DOHH2 (cell line): ENCODE measurements at regions not wholly inside any gene's neighbourhood (a gene's known extent, or its start where the extent isn't known, plus 50 kb on each side); places are given as distances from the start of the nearest gene placed in this dataset.

Source experiments
- H3F3A ChIP-seq: fragments of 200-600 bp; sonication (generic), shearing (Covaris generic); 2 replicates; pipeline ENCODE4 v1.6.0; 2016; ENCODE audit warnings: antibody characterized with exemption, mild to moderate bottlenecking; ENCODE audit not compliant: control insufficient read depth, insufficient read depth
- H3K27ac ChIP-seq: fragments of 200-600 bp; sonication (generic); 2 replicates; pipeline ENCODE4 v1.5.1; 2014; ENCODE audit warnings: low read depth, mild to moderate bottlenecking, low read length, moderate library complexity
- H3K27me3 ChIP-seq: fragments of 200-600 bp; sonication (generic); 2 replicates; pipeline ENCODE4 v1.6.1; 2014; ENCODE audit warnings: mild to moderate bottlenecking, low read length, mixed read lengths; ENCODE audit not compliant: control insufficient read depth
- H3K36me3 ChIP-seq: fragments of 200-600 bp; sonication (generic); 2 replicates; pipeline ENCODE4 v1.6.1; 2014; ENCODE audit warnings: mild to moderate bottlenecking, low read length, moderate library complexity, mixed read lengths; ENCODE audit not compliant: control insufficient read depth
- H3K4me1 ChIP-seq: fragments of 200-600 bp; sonication (generic); 2 replicates; pipeline ENCODE4 v1.6.1; 2014; ENCODE audit warnings: mild to moderate bottlenecking, low read length, mixed read lengths; ENCODE audit not compliant: control insufficient read depth
- H3K4me2 ChIP-seq: fragments of 200-600 bp; sonication (generic); 2 replicates; pipeline ENCODE4 v1.6.0; 2014; ENCODE audit warnings: mild to moderate bottlenecking, low read length, moderate library complexity
- H3K4me3 ChIP-seq: fragments of 200-600 bp; sonication (generic); 2 replicates; pipeline ENCODE4 v1.5.1; 2014; ENCODE audit warnings: mild to moderate bottlenecking, low read length, mixed read lengths
- H3K79me2 ChIP-seq: fragments of 200-600 bp; sonication (generic); 2 replicates; pipeline ENCODE4 v1.6.1; 2014; ENCODE audit warnings: mild to moderate bottlenecking, low read length, mixed read lengths; ENCODE audit not compliant: control insufficient read depth
- H3K9me2 ChIP-seq: fragments of 200-600 bp; sonication (generic); replicated peaks from 2 replicates; pipeline ENCODE4 v1.6.1; 2014; ENCODE audit warnings: mild to moderate bottlenecking, low read length, mixed read lengths; ENCODE audit not compliant: control insufficient read depth
- H3K9me3 ChIP-seq: fragments of 200-600 bp; sonication (generic); 2 replicates; pipeline ENCODE4 v1.6.1; 2014; ENCODE audit warnings: antibody characterized with exemption, low read length, mixed read lengths; ENCODE audit not compliant: control insufficient read depth, insufficient read depth
- H4K20me1 ChIP-seq: fragments of 200-600 bp; sonication (generic); 2 replicates; pipeline ENCODE4 v1.6.0; 2014; ENCODE audit warnings: low read depth, mild to moderate bottlenecking, antibody characterized with exemption, low read length, moderate library complexity; ENCODE audit not compliant: control insufficient read depth, insufficient read depth
- EZH2phosphoT487 ChIP-seq: fragments of 200-600 bp; sonication (generic); IDR thresholded peaks from 2 replicates; pipeline ENCODE4 v1.6.1; 2017; ENCODE audit warnings: borderline replicate concordance, mild to moderate bottlenecking, antibody characterized with exemption, low read length, moderate library complexity, mixed read lengths
- TF ChIP-seq, protein P1 (sequence below): fragments of 200-600 bp; sonication (generic); IDR thresholded peaks from one replicate; pipeline ENCODE4 v1.5.1; 2014; ENCODE audit warnings: antibody characterized with exemption, mild to moderate bottlenecking, low read depth, low read length; ENCODE audit not compliant: poor library complexity, severe bottlenecking

DNA sequence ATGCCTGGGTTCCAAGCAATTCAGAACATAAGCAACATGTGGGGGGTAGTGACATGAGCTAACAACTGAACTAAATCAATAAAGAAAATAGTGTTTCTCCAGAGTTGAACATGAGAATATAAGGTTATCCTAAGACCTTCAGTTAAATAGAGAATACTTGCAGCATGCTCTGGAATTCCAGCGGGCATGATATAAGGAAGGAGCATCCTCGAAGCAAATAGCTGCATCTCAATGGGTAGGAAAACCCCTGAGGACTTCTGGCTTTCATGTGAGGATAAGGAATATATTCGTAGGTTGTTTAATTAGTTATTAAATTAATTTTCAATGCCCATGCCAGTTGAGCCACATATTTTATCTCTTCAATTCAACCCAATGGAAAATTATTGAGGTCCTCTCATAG lies 631.2 kb upstream of the EPHA7 start:
- Histone ChIP-seq H3K4me2 (no peak overlapping the region), H4K20me1 (no peaks in the 10 kb centered on the region), H3K79me2 (no peaks in the 10 kb centered on the region), H3K4me1 (no peaks in the 10 kb centered on the region), H3K9me3 (no peaks in the 10 kb centered on the region), H3K27me3 (no peaks in the 10 kb centered on the region), H3K27ac (no peak overlapping the region), H3K9me2 (no peaks in the 10 kb centered on the region; the same call in 1 of the 2 replicates), H3K36me3 (no peaks in the 10 kb centered on the region), H3K4me3 (no peak overlapping the region), H3F3A (no peaks in the 10 kb centered on the region)
- no peak for TF ChIP-seq EZH2phosphoT487

DNA sequence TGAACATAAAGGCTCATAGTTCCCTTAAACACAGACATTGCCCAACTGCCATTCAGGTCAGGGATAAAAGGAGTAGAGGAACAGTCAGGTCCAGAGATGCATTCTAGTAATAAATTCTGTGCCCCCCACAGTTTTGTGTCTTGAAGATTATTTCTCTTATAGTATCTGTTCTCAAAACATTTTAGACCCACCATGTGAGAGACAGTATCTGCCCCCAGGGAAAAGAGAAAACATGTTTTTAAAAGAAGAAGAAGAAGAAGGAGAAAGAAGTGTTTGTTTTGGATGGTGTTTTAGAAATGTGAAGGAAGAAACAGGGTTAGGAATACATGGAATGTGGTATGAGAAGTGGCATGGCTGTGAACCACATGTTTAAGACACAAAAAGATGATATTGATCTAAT lies 629.6 kb upstream of the EPHA7 start:
- TF ChIP-seq, protein P1, sequence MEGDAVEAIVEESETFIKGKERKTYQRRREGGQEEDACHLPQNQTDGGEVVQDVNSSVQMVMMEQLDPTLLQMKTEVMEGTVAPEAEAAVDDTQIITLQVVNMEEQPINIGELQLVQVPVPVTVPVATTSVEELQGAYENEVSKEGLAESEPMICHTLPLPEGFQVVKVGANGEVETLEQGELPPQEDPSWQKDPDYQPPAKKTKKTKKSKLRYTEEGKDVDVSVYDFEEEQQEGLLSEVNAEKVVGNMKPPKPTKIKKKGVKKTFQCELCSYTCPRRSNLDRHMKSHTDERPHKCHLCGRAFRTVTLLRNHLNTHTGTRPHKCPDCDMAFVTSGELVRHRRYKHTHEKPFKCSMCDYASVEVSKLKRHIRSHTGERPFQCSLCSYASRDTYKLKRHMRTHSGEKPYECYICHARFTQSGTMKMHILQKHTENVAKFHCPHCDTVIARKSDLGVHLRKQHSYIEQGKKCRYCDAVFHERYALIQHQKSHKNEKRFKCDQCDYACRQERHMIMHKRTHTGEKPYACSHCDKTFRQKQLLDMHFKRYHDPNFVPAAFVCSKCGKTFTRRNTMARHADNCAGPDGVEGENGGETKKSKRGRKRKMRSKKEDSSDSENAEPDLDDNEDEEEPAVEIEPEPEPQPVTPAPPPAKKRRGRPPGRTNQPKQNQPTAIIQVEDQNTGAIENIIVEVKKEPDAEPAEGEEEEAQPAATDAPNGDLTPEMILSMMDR, result no peak
- no peaks in the 10 kb centered on the region for H3K4me1 ChIP-seq

DNA sequence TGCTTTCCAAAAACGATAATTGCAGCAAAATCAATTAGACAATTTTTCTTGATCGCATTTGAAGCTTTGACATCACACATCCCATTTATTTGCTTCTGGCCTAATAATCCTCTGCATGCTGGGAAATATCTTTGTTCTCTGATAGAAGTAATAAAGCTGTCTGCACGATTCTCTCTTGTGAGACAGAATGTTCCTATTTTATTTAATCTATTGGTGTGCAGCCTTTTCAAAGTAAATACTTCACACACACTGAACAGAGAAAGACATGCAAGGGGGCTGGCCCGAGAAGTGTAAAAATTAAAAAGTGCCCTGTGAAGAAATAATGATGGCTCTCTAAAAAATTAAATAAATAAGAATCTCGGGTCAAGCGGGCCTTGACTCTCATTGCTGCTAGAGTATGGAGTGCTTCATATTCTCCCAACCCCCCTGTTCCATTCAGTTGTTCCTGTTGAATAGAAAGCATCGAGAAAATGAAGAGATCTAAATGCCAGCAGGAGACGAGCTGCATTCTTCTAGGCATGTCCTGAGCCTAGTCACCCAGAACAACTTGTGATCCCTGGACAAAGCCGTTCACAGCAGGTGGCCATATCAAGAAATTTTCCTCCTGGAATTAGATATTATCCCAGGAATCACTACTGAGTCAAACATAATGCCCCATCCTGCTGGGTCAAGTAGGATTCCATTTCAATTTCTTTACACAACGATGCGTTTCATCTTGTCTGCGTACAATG lies 625.9 kb upstream of the EPHA7 start:
- Histone ChIP-seq H3K4me1 (no peaks in the 10 kb centered on the region), H3K27ac (no peak overlapping the region)

More for the DNA sequence above, 629.6 kb upstream of the EPHA7 start:
- Histone ChIP-seq H4K20me1 (no peaks in the 10 kb centered on the region), H3F3A (no peaks in the 10 kb centered on the region), H3K79me2 (no peaks in the 10 kb centered on the region), H3K27me3 (no peaks in the 10 kb centered on the region), H3K9me2 (no peaks in the 10 kb centered on the region; the same call in 1 of the 2 replicates), H3K27ac (no peak overlapping the region), H3K36me3 (no peaks in the 10 kb centered on the region), H3K4me2 (no peak overlapping the region), H3K4me3 (no peak overlapping the region), H3K9me3 (no peaks in the 10 kb centered on the region)

More for the DNA sequence above, 625.9 kb upstream of the EPHA7 start:
- Histone ChIP-seq H3K9me2 (no peaks in the 10 kb centered on the region), H3K4me3 (no peak overlapping the region), H3K79me2 (no peaks in the 10 kb centered on the region), H4K20me1 (no peaks in the 10 kb centered on the region), H3K36me3 (no peaks in the 10 kb centered on the region), H3K9me3 (no peaks in the 10 kb centered on the region), H3K27me3 (no peaks in the 10 kb centered on the region), H3F3A (no peaks in the 10 kb centered on the region), H3K4me2 (no peak overlapping the region)
- TF ChIP-seq, protein P1, result no peak
- no peak for TF ChIP-seq EZH2phosphoT487
